A549 (cell line): ENCODE measurements at regions not wholly inside any gene's neighbourhood (a gene's known extent, or its start where the extent isn't known, plus 50 kb on each side); places are given as distances from the start of the nearest gene placed in this dataset.

ENCODE experiments used
- ATAC-seq, 2 experiments: fragments of 200-7000 bp in 1 of 2; fragments of >200 bp in 1 of 2; cut with Nextera tagmentation in 1 of 2; cut with Tn5 transposase in 1 of 2; 3 replicates each; pipeline versions ENCODE4 v1.8.0 to v1.9.1; 2018 to 2020; ENCODE audit warnings: mild to moderate bottlenecking in 1 of 2, moderate library complexity in 1 of 2
- CTCF ChIA-PET: fragments of 300-600 bp; sonication (Branson Sonifier 250); formaldehyde crosslinking; extraction: SDS; loops from one replicate; lab custom pipeline; 2021; ENCODE audit warnings: antibody characterized with exemption, inconsistent platforms; lab: Yijun Ruan, JAX
- POLR2A ChIA-PET: fragments of 350-600 bp; formaldehyde crosslinking; extraction: SDS; loops from one replicate; lab custom pipeline; 2021; ENCODE audit warnings: antibody characterized with exemption, inconsistent platforms; lab: Yijun Ruan, JAX
- DNase-seq, 2 experiments: peaks; one replicate each; pipeline versions ENCODE4 v3.0.0 to v3.0.0-alpha.2; 2011 to 2016; ENCODE audit warnings: low read depth in 1 of 2, low spot score in 1 of 2
- FAIRE-seq: peaks from 2 replicates; lab custom pipeline; 2011; peaks lifted over from hg19 to GRCh38; lab: Jason Lieb, UNC
- H3K27ac ChIP-seq, 2 experiments: fragments of >200 bp; sonication (Bioruptor Twin); formaldehyde crosslinking; 3 replicates each; pipeline ENCODE4 v1.5.1; 2016 to 2017
- H3K4me1 ChIP-seq: fragments of >200 bp; sonication (Bioruptor Twin); formaldehyde crosslinking; 3 replicates; pipeline ENCODE4 v1.6.1; 2016
- H3K4me2 ChIP-seq: fragments of >200 bp; sonication (Bioruptor Twin); formaldehyde crosslinking; 3 replicates; pipeline ENCODE4 v1.6.1; 2016
- H3K4me3 ChIP-seq: fragments of >200 bp; sonication (Bioruptor Twin); formaldehyde crosslinking; 3 replicates; pipeline ENCODE4 v1.5.1; 2016
- H3K9me3 ChIP-seq: fragments of >200 bp; sonication (Bioruptor Twin); formaldehyde crosslinking; 3 replicates; pipeline ENCODE4 v1.6.1; 2016
- CBX2 ChIP-seq: fragments of 200-600 bp; sonication (generic); IDR thresholded peaks from 2 replicates; pipeline ENCODE4 v1.6.1; 2016; ENCODE audit warnings: low read depth, mild to moderate bottlenecking, borderline replicate concordance
- CHD2 ChIP-seq: fragments of 150-350 bp; IDR thresholded peaks from 2 replicates; pipeline ENCODE4 v1.6.1; 2014; ENCODE audit warnings: low read length; ENCODE audit not compliant: partially characterized antibody
- EHF ChIP-seq: fragments of 250-450 bp; sonication (Bioruptor Pico); IDR thresholded peaks from 2 replicates; pipeline ENCODE4 v1.5.0; 2020; ENCODE audit warnings: mild to moderate bottlenecking
- EHMT2 ChIP-seq: fragments of 200-600 bp; sonication (generic); IDR thresholded peaks from 2 replicates; pipeline ENCODE4 v1.6.1; 2016; ENCODE audit warnings: antibody characterized with exemption, low read depth, mild to moderate bottlenecking, moderate library complexity
- ESRRA ChIP-seq: fragments of 150-350 bp; IDR thresholded peaks from 2 replicates; pipeline ENCODE4 v1.6.1; 2014; ENCODE audit warnings: mild to moderate bottlenecking, low read length, borderline replicate concordance
- FOXS1 ChIP-seq: fragments of 250-450 bp; sonication (Bioruptor Pico); IDR thresholded peaks from 2 replicates; pipeline ENCODE4 v1.5.0; 2020; ENCODE audit warnings: mild to moderate bottlenecking, moderate library complexity
- HOXB13 ChIP-seq: fragments of 250-450 bp; sonication (Bioruptor Pico); IDR thresholded peaks from 2 replicates; pipeline ENCODE4 v1.5.0; 2020; ENCODE audit warnings: low read depth, mild to moderate bottlenecking, moderate library complexity
- JUNB ChIP-seq: fragments of >200 bp; sonication (Bioruptor Twin); formaldehyde crosslinking; IDR thresholded peaks from 2 replicates; pipeline ENCODE4 v1.6.1; 2016
- KDM5A ChIP-seq: fragments of 200-600 bp; sonication (generic); IDR thresholded peaks from 2 replicates; pipeline ENCODE4 v1.6.1; 2016; ENCODE audit warnings: antibody characterized with exemption, mild to moderate bottlenecking
- MYC ChIP-seq: IDR thresholded peaks from 2 replicates; pipeline ENCODE4 v1.6.1; 2012; ENCODE audit warnings: mild to moderate bottlenecking, inconsistent platforms, low read length, improper control_type of control experiment, borderline replicate concordance
- NFE2L2 ChIP-seq: fragments of 150-350 bp; conservative IDR thresholded peaks from 2 replicates; pipeline ENCODE4 v1.6.1; 2014; ENCODE audit warnings: low read length
- NR3C1 ChIP-seq: fragments of >200 bp; sonication (Bioruptor Twin); formaldehyde crosslinking; IDR thresholded peaks from 3 replicates; pipeline ENCODE4 v1.6.1; 2017
- POLR2A ChIP-seq: IDR thresholded peaks from 2 replicates; pipeline ENCODE4 v1.6.1; 2012; ENCODE audit warnings: mild to moderate bottlenecking, low read length
- POLR2AphosphoS2 ChIP-seq: conservative IDR thresholded peaks from 2 replicates; pipeline ENCODE4 v1.6.1; 2012; ENCODE audit warnings: low read length, improper control_type of control experiment, inconsistent platforms
- RARB ChIP-seq: fragments of 250-450 bp; sonication (Bioruptor Pico); IDR thresholded peaks from 2 replicates; pipeline ENCODE4 v1.8.0; 2021; ENCODE audit warnings: mild to moderate bottlenecking, moderate library complexity
- RCOR1 ChIP-seq: fragments of 150-350 bp; IDR thresholded peaks from 2 replicates; pipeline ENCODE4 v1.6.1; 2014; ENCODE audit warnings: antibody characterized with exemption, low read length, low read depth
- RFX5 ChIP-seq: fragments of 450-650 bp; IDR thresholded peaks from 2 replicates; pipeline ENCODE4 v1.7.1; 2014; ENCODE audit warnings: antibody characterized with exemption, mild to moderate bottlenecking, moderate library complexity
- RNF2 ChIP-seq: fragments of 200-600 bp; sonication (generic); IDR thresholded peaks from 2 replicates; pipeline ENCODE4 v1.6.1; 2016; ENCODE audit warnings: low read depth, mild to moderate bottlenecking, antibody characterized with exemption, moderate library complexity, borderline replicate concordance
- SMC3 ChIP-seq: fragments of >200 bp; sonication (Bioruptor Twin); formaldehyde crosslinking; IDR thresholded peaks from 3 replicates; pipeline ENCODE4 v1.6.1; 2018; ENCODE audit warnings: inconsistent platforms
- SREBF2 ChIP-seq: fragments of 450-650 bp; IDR thresholded peaks from 2 replicates; pipeline ENCODE4 v1.6.1; 2014; ENCODE audit warnings: mild to moderate bottlenecking, moderate library complexity
- ZC3H11A ChIP-seq: fragments of 450-650 bp; IDR thresholded peaks from 2 replicates; pipeline ENCODE4 v1.6.1; 2014; ENCODE audit warnings: antibody characterized with exemption, mild to moderate bottlenecking
- ZSCAN20 ChIP-seq: fragments of 250-450 bp; sonication (Bioruptor Pico); IDR thresholded peaks from 2 replicates; pipeline ENCODE4 v1.8.0; 2022; ENCODE audit warnings: mild to moderate bottlenecking, moderate library complexity
- WGBS: methylation state at CpG from one replicate; pipeline ENCODE4 v1.1.6; 2017; ENCODE audit errors: missing lambda C conversion rate; 5-methylcytosine and 5-hydroxymethylcytosine counted together
- TF ChIP-seq, protein P1 (sequence below): fragments of >200 bp; sonication (Bioruptor Twin); formaldehyde crosslinking; IDR thresholded peaks from 3 replicates; pipeline ENCODE4 v1.5.1; 2016
- TF ChIP-seq, protein P2 (sequence below): IDR thresholded peaks from 2 replicates; pipeline ENCODE4 v1.6.1; 2012
- TF ChIP-seq, protein P3 (sequence below): IDR thresholded peaks from 2 replicates; pipeline ENCODE4 v1.6.1; 2012; ENCODE audit warnings: low read depth, borderline replicate concordance
- TF ChIP-seq, protein P4 (sequence below): fragments of 250-450 bp; sonication (Bioruptor Pico); IDR thresholded peaks from 2 replicates; pipeline ENCODE4 v1.5.0; 2020; ENCODE audit warnings: low read depth, mild to moderate bottlenecking, moderate library complexity

DNA sequence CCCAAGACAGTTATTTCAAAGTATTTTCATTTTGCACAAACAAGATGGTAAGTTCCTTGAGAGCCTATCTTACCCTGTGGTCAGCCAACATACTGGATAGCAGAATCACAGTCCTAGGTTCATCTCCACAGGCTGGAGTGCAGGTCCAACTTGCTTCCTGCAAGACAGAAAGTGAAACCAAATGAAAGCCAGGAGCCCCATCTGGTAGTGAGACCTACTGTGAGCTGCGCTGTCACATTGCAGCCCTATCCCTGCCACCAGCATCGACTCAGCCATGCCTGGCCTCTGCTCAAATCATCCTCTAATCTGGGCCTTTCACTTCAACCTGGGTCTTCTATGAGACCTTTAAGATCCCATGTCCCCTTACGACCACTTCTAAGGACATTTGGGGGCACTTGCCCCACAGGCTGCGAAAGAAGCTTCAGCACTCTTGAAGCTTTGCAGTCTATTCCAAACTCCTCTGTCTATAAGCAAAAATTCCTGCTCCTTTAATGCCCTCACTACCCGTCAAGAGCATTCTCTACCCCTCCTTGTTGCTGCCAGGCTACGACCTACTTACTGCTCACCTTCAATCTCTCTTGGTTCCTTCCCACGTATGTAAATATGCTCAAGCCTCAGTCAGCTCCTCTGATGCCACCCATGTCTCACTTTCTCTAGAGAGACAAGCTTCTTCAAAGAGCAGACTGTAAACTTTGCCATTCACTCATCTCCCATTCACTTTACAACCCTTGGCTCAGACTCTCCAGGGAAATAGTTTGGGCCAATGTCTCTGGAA, 55.9 kb upstream of the TSPAN11 start (continued):
- TF ChIP-seq, protein P1, sequence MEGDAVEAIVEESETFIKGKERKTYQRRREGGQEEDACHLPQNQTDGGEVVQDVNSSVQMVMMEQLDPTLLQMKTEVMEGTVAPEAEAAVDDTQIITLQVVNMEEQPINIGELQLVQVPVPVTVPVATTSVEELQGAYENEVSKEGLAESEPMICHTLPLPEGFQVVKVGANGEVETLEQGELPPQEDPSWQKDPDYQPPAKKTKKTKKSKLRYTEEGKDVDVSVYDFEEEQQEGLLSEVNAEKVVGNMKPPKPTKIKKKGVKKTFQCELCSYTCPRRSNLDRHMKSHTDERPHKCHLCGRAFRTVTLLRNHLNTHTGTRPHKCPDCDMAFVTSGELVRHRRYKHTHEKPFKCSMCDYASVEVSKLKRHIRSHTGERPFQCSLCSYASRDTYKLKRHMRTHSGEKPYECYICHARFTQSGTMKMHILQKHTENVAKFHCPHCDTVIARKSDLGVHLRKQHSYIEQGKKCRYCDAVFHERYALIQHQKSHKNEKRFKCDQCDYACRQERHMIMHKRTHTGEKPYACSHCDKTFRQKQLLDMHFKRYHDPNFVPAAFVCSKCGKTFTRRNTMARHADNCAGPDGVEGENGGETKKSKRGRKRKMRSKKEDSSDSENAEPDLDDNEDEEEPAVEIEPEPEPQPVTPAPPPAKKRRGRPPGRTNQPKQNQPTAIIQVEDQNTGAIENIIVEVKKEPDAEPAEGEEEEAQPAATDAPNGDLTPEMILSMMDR = no peak
- TF ChIP-seq CHD2 = no peak

DNA sequence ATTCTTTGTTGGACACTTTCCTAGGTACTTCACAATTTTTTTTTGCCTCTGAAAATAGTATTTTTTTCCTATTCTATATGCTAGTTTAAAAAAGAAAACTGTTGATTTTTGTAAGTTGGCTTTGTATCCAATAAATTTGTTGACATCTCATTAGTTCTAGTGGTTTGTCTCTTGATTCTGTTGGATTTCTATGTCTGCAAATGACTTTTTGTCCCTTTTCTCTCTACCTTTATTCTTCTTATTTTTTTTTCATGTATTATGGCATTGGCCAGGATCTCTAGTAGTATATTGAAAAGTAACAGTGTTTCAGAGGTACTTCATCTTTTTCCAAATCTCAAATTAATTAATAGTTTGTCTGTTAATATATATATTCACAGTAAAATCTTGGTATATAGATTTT, 59.1 kb upstream of the TSPAN11 start:
- TF ChIP-seq ESRRA (no peak), CBX2 (no peak), KDM5A (no peak)
- TF ChIP-seq, protein P2, sequence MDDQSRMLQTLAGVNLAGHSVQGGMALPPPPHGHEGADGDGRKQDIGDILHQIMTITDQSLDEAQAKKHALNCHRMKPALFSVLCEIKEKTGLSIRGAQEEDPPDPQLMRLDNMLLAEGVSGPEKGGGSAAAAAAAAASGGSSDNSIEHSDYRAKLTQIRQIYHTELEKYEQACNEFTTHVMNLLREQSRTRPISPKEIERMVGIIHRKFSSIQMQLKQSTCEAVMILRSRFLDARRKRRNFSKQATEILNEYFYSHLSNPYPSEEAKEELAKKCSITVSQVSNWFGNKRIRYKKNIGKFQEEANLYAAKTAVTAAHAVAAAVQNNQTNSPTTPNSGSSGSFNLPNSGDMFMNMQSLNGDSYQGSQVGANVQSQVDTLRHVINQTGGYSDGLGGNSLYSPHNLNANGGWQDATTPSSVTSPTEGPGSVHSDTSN = no peak
- FAIRE-seq = no peak
- Histone ChIP-seq H3K4me3 (no peak overlapping the region), H3K27ac (no peak overlapping the region), H3K4me1 (no peaks in the 10 kb centered on the region), H3K4me2 (no peak overlapping the region), H3K9me3 (peaks cover 9% of the 10 kb centered on the region; the same call in 2 of the 3 replicates)
- no peak for DNase-seq
- POLR2A ChIA-PET = no interaction called here
- ATAC-seq = no peak
- CTCF ChIA-PET = no interaction called here

DNA sequence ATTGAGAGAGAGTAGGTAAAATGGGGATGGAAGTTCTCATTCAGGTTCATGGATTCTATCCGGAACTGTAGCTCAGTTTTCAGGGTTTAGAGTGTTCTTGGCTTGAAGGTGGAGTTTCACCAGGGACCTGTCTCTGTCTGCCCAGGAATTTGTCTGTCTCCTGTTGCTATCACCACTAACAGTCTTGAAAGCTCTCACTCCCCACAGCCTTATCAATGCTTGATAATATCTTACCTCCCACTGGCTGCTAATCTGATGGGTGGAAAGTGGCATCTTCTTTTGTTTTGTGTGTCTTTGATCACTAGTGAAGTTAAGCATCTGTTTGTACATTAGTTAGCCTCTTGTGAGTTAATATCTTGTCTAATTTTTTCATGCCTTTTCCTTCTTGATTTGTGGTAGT, 60.3 kb upstream of the TSPAN11 start:
- no peak for DNase-seq
- H3K4me3 ChIP-seq = no peak overlapping the region
- H3K4me1 ChIP-seq = no peaks in the 10 kb centered on the region
- FAIRE-seq = no peak
- WGBS = 5% methylated on average over 1 of the region's 1 CpG
- ChIA-PET POLR2A (no interaction called here), CTCF (no interaction called here)
- H3K4me2 ChIP-seq = no peak overlapping the region
- ATAC-seq = no peak
- peaks cover 9% of the 10 kb centered on the region; the same call in 2 of the 3 replicates for H3K9me3 ChIP-seq
- no peak overlapping the region for H3K27ac ChIP-seq
- TF ChIP-seq, protein P2 = no peak
- no peak for TF ChIP-seq EHF (CRISPR knock-in tag)
- no peak for TF ChIP-seq POLR2A
- no peak for TF ChIP-seq RCOR1
- TF ChIP-seq SREBF2 = no peak
- TF ChIP-seq, all 56 proteins: peak for 0

DNA sequence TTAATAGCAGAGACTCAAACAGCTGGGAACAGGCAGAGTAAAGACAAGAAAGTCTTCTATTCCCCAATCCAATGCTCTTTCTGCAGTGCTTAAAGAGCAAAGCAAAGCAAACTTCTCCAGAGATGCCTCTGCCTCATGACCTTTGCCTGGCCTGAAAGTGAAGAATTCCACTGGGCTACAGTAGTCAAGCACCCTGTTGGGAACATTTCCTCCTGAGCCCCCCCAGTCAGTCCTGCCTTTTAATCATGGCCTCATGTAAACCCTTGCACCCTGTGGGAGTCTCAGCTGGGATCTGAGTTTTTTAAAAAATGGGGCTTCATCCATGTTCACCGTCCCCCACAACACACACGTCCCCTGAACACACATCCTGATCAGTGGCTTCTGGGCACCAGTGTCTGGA, 62.7 kb upstream of the TSPAN11 start:
- peaks cover 9% of the 10 kb centered on the region; the same call in 2 of the 3 replicates for H3K9me3 ChIP-seq
- DNase-seq (no peak), ATAC-seq (no peak), FAIRE-seq (no peak)
- ChIA-PET POLR2A (no interaction called here), CTCF (interaction anchor here (2.8 kb wide), 1 partner anchor 13 kb away, joined by 14 read pairs; no protein-coding TSS in a partner anchor)
- no peak overlapping the region for H3K4me3 ChIP-seq
- no peaks in the 10 kb centered on the region for H3K4me1 ChIP-seq
- no peak overlapping the region for H3K4me2 ChIP-seq
- 20% methylated on average over 2 of the region's 2 CpGs for WGBS
- no peak for TF ChIP-seq CHD2
- no peak for TF ChIP-seq EHMT2
- TF ChIP-seq, protein P3, sequence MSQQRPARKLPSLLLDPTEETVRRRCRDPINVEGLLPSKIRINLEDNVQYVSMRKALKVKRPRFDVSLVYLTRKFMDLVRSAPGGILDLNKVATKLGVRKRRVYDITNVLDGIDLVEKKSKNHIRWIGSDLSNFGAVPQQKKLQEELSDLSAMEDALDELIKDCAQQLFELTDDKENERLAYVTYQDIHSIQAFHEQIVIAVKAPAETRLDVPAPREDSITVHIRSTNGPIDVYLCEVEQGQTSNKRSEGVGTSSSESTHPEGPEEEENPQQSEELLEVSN = no peak
- TF ChIP-seq MYC = no peak
- TF ChIP-seq RARB = no peak
- TF ChIP-seq NR3C1 = no peak
- TF ChIP-seq EHF (CRISPR knock-in tag) = no peak
- no peak for TF ChIP-seq JUNB
- no peak for TF ChIP-seq RNF2
- no peak for TF ChIP-seq POLR2AphosphoS2
- TF ChIP-seq ZC3H11A = no peak
- TF ChIP-seq RFX5 = no peak
- TF ChIP-seq NFE2L2 = no peak
- no peak for TF ChIP-seq SMC3
- TF ChIP-seq ZSCAN20 (CRISPR knock-in tag) = no peak
- TF ChIP-seq, protein P4, sequence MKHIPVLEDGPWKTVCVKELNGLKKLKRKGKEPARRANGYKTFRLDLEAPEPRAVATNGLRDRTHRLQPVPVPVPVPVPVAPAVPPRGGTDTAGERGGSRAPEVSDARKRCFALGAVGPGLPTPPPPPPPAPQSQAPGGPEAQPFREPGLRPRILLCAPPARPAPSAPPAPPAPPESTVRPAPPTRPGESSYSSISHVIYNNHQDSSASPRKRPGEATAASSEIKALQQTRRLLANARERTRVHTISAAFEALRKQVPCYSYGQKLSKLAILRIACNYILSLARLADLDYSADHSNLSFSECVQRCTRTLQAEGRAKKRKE (CRISPR knock-in tag) = no peak
- no peak for TF ChIP-seq FOXS1 (CRISPR knock-in tag)
- TF ChIP-seq HOXB13 (CRISPR knock-in tag) = no peak
- H3K27ac ChIP-seq = no peak overlapping the region
